ENCODE measurements at regions not wholly inside any gene's neighbourhood (a gene's known extent, or its start where the extent isn't known, plus 50 kb on each side); places are given as distances from the start of the nearest gene placed in this dataset.

GRCh38 chr18:40993363-40993762 is 961.7 kb upstream of the PIK3C3 start:
- TF ChIP-seq JUND (IDR thresholded peaks at IDR 0.05; ENCODE audit: low read depth): no peak
- in situ Hi-C loops (cut with HindIII; ENCODE audit: low pct_unique_long_range_greater_than_20kb, low sequenced_read_pairs): no loop called here
- DNase-seq (ENCODE audit: low read depth in 1 of 2, low spot score in 1 of 2): no peak

DNA sequence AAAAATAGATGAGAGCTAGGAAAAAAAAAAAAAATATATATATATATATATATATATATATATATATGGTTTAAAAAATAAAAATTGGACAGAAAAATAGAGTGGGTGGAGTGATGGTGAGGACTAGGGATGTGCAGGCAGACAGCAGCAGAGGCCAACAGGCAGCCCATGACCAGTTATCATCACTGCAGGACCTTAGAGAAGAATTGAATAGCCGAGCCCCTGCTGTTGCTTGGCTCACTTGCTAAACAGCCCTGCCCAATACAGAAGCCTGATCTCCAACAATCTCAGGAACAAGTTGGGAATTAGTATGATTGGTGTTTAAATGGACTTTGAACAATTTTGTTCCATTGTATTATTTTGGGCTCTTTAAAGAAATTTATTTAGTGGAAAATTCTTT is 967.5 kb upstream of the PIK3C3 start:
- no peak for TF ChIP-seq JUND (IDR thresholded peaks at IDR 0.05; ENCODE audit: low read depth)
- in situ Hi-C loops (cut with HindIII; ENCODE audit: low pct_unique_long_range_greater_than_20kb, low sequenced_read_pairs): no loop called here
- no peak for DNase-seq (ENCODE audit: low read depth in 1 of 2, low spot score in 1 of 2)

DNA sequence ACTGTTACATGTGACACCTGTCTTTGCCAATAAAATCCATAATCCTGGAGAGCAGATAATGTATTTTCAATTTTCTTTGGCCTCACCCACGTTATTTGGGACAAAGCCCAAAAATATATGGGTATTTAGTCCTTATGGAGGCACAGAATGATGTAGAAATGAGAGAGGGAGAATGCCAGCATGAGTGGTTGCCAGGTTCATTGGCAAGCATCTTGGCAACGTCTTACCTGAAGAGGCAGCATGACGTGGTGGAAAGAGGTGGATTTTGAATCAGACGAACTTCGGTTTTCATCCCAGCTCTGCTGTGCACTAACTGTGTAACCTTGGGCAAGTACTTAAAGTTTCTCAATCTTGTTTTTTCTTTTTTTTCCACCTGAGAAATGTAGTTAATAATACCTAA is 969.6 kb upstream of the PIK3C3 start:
- in situ Hi-C loops (cut with HindIII; ENCODE audit: low pct_unique_long_range_greater_than_20kb, low sequenced_read_pairs): no loop called here
- no peak for DNase-seq (ENCODE audit: low read depth in 1 of 2, low spot score in 1 of 2)
- TF ChIP-seq JUND (IDR thresholded peaks at IDR 0.05; ENCODE audit: low read depth): no peak

DNA sequence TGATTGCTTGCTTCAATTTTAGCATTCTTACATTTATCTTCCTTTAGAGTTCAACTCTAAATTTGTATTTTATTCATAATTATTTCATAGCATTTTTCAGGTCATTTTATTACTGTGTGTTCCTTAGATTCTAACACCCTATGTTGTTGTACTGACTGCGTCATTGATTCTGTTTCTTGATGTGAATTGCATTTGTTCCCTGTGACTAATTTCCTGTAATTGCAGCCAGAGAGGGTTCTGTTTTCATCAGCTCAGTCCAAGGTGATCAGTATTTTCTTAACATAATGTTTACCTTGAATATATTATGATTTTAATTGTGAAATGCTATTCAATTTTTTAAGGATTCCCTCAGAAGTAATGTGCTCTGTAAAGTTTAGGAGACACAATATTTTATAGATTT is 970.2 kb upstream of the PIK3C3 start:
- in situ Hi-C loops (cut with HindIII; ENCODE audit: low pct_unique_long_range_greater_than_20kb, low sequenced_read_pairs): no loop called here
- no peak for TF ChIP-seq JUND (IDR thresholded peaks at IDR 0.05; ENCODE audit: low read depth)
- no peak for DNase-seq (ENCODE audit: low read depth in 1 of 2, low spot score in 1 of 2)

GRCh38 chr18:40983835-40984234 is 971.2 kb upstream of the PIK3C3 start:
- TF ChIP-seq JUND (IDR thresholded peaks at IDR 0.05; ENCODE audit: low read depth): no peak
- in situ Hi-C loops (cut with HindIII; ENCODE audit: low pct_unique_long_range_greater_than_20kb, low sequenced_read_pairs): no loop called here
- no peak for DNase-seq (ENCODE audit: low read depth in 1 of 2, low spot score in 1 of 2)

DNA sequence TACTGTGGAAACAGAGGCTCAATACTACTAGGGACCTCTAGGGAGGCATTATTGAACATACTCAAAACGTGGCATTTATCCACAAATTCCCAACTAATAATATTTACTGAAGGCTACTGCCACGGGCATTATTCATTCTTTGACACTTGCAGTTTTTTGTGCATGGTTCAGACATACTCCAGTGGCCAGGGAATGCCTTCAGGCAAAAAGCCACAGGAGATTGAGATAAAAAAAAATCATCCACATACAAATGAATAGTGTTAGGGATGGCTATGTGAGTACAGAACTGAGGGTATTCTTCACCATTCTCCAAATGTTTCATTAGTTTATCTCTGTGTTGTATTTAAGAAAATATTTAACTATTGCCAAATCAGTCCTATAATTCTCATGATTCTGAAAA is 974.9 kb upstream of the PIK3C3 start:
- no peak for DNase-seq (ENCODE audit: low read depth in 1 of 2, low spot score in 1 of 2)
- in situ Hi-C loops (cut with HindIII; ENCODE audit: low pct_unique_long_range_greater_than_20kb, low sequenced_read_pairs): no loop called here
- TF ChIP-seq JUND (IDR thresholded peaks at IDR 0.05; ENCODE audit: low read depth): no peak

- in situ Hi-C loops (cut with HindIII; ENCODE audit: low pct_unique_long_range_greater_than_20kb, low sequenced_read_pairs): no loop called here
- no peak for DNase-seq (ENCODE audit: low read depth in 1 of 2, low spot score in 1 of 2)
- TF ChIP-seq JUND (IDR thresholded peaks at IDR 0.05; ENCODE audit: low read depth): no peak
These were observed 979.0 kb upstream of the PIK3C3 start for GRCh38 chr18:40976050-40976449.

GRCh38 chr18:40974448-40974847 is 980.6 kb upstream of the PIK3C3 start:
- no peak for DNase-seq (ENCODE audit: low read depth in 1 of 2, low spot score in 1 of 2)
- in situ Hi-C loops (cut with HindIII; ENCODE audit: low pct_unique_long_range_greater_than_20kb, low sequenced_read_pairs): no loop called here
- TF ChIP-seq JUND (IDR thresholded peaks at IDR 0.05; ENCODE audit: low read depth): no peak

DNA sequence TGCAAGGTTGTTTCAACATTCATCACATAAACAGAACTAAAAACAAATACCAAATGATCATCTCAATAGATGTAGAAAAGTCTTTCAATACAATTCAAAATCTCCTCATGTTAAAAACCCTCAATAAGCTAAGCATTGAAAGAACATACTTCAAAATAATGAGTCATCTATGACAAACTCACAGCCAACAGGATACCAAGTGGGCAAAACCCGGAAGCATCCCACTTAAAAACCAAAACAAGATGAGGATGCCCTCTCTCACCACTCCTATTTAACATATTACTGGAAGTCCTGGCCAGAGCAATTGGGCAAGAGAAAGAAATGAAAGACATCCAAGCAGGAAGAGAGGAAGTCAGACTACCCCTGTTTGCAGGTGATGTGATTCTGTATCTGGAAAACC is 992.2 kb upstream of the PIK3C3 start:
- no peak for DNase-seq (ENCODE audit: low read depth in 1 of 2, low spot score in 1 of 2)
- in situ Hi-C loops (cut with HindIII; ENCODE audit: low pct_unique_long_range_greater_than_20kb, low sequenced_read_pairs): no loop called here
- no peak for TF ChIP-seq JUND (IDR thresholded peaks at IDR 0.05; ENCODE audit: low read depth)

GRCh38 chr18:40957533-40958070 is 997.4 kb upstream of the PIK3C3 start:
- TF ChIP-seq JUND (IDR thresholded peaks at IDR 0.05; ENCODE audit: low read depth): no peak
- no peak for DNase-seq (ENCODE audit: low read depth in 1 of 2, low spot score in 1 of 2)
- in situ Hi-C loops (cut with HindIII; ENCODE audit: low pct_unique_long_range_greater_than_20kb, low sequenced_read_pairs): no loop called here

GRCh38 chr18:40956213-40956612 is 998.8 kb upstream of the PIK3C3 start:
- no peak for TF ChIP-seq JUND (IDR thresholded peaks at IDR 0.05; ENCODE audit: low read depth)
- in situ Hi-C loops (cut with HindIII; ENCODE audit: low pct_unique_long_range_greater_than_20kb, low sequenced_read_pairs): no loop called here
- DNase-seq (ENCODE audit: low read depth in 1 of 2, low spot score in 1 of 2): no peak

DNA sequence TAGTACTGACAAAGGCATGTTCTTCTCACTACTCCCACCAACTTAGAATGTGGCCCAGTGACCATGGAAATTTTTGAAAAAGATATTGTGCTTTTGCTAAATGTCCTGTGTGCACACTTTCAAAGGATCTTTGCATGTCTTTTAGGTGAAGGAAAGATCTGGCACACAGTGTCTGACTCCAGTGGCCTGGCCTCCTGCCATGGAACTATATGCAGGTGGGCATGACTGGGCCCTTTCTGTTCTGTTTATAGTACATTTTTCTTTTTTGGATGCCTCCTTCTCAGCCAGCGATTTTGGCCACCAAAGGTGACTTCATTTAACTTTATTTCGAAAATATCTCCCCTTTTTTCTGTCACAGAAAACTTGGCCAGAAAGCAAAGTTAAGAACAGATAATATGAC is 999.7 kb upstream of the PIK3C3 start:
- no peak for DNase-seq (ENCODE audit: low read depth in 1 of 2, low spot score in 1 of 2)
- in situ Hi-C loops (cut with HindIII; ENCODE audit: low pct_unique_long_range_greater_than_20kb, low sequenced_read_pairs): no loop called here
- TF ChIP-seq JUND (IDR thresholded peaks at IDR 0.05; ENCODE audit: low read depth): no peak

DNA sequence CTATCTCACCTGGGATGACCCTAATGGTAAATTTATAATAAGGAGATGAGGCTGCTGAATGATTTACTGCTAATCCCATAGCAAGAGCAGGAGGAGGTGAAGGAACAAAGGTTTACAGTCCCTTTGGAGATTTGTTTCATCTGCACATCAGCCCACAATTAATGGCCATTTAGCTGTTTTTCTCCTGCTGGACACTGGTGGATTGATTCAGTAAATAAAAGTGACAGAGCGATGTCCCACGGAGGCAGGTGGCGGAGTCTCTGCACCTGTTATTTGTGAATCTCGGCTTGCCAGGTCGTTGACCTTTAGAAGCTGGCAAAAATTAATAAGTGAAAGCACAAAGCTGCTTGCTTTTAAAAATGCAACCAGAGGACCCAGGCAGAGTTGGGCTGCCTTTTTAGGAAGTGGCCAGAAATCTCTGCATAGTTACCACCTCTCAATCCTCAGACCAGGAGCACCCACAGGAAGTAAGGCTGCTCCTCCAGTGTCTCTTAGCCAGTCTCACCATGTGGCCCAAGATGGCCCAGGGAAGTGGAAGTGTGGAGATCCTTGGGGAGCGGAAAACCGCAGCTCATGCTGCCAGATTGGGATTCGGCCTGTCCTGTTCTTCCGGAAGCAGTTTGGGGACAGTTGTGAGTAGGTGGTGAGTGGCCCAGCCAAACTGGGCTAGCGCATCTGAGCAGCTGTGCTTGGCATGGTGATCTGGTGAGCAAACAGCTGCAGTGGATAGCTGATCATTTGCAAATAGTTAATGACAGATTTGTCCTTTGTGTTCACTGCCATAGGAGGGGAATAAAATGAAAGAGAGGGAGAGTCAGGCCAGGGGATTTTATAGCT is 1005.7 kb upstream of the PIK3C3 start:
- TF ChIP-seq JUND (IDR thresholded peaks at IDR 0.05; ENCODE audit: low read depth): no peak
- in situ Hi-C loops (cut with HindIII; ENCODE audit: low pct_unique_long_range_greater_than_20kb, low sequenced_read_pairs): no loop called here
- no peak for DNase-seq (ENCODE audit: low read depth in 1 of 2, low spot score in 1 of 2)

DNA sequence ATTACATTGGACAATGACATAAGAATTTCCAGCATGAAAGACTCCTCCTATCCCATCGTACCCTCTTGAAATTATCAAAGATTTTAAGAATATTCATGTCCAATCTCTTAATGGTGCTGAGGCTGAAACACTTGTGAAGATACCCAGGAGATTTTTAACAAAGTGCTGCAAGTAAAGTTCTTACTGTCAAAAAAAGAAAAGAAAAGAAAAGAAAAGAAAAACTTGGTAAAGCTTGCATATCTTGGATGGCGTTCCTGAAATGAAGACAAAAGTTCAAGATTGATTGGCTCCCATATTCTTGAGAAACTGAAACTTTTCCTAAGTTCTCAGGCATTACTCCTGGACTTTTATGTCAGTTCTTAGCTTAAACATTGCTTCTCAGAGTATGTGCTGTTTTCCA is 1010.5 kb upstream of the PIK3C3 start:
- no peak for TF ChIP-seq JUND (IDR thresholded peaks at IDR 0.05; ENCODE audit: low read depth)

More for the DNA sequence above, 1010.5 kb upstream of the PIK3C3 start:
- in situ Hi-C loops (cut with HindIII; ENCODE audit: low pct_unique_long_range_greater_than_20kb, low sequenced_read_pairs): no loop called here
- no peak for DNase-seq (ENCODE audit: low read depth in 1 of 2, low spot score in 1 of 2)

All from T47D (cell line).